PFSK-1 (cell line): ENCODE measurements at regions not wholly inside any gene's neighbourhood (a gene's known extent, or its start where the extent isn't known, plus 50 kb on each side); places are given as distances from the start of the nearest gene placed in this dataset.

Source experiments
- FOXP2 ChIP-seq: optimal IDR thresholded peaks from 2 replicates; pipeline ENCODE3; 2011; ENCODE audit warnings: borderline replicate concordance, control low read depth, inconsistent platforms; ENCODE audit not compliant: insufficient read depth; ENCODE audit errors: extremely low read length, extremely low read depth
- POLR2AphosphoS5 ChIP-seq: IDR thresholded peaks from 2 replicates; pipeline ENCODE4 v1.6.1; 2012; ENCODE audit warnings: low read depth, mild to moderate bottlenecking, control low read depth, low read length, moderate library complexity
- SIN3A ChIP-seq: IDR thresholded peaks from 2 replicates; pipeline ENCODE4 v1.6.1; 2012; ENCODE audit warnings: mild to moderate bottlenecking, low read length, moderate library complexity, borderline replicate concordance; ENCODE audit not compliant: insufficient read depth
- TAF1 ChIP-seq: IDR thresholded peaks from 2 replicates; pipeline ENCODE4 v1.6.1; 2012; ENCODE audit warnings: low read length, control low read depth, borderline replicate concordance; ENCODE audit not compliant: insufficient read depth
- TF ChIP-seq, protein P1 (sequence below), 2 experiments: IDR thresholded peaks; 2 replicates each; pipeline versions ENCODE4 v1.6.1 to v1.8.0; 2011 to 2012; ENCODE audit warnings: low read depth in 2 of 2, low read length in 2 of 2, control low read depth in 1 of 2, inconsistent platforms in 1 of 2, mild to moderate bottlenecking in 1 of 2, moderate library complexity in 1 of 2; ENCODE audit not compliant: insufficient read depth in 1 of 2

DNA sequence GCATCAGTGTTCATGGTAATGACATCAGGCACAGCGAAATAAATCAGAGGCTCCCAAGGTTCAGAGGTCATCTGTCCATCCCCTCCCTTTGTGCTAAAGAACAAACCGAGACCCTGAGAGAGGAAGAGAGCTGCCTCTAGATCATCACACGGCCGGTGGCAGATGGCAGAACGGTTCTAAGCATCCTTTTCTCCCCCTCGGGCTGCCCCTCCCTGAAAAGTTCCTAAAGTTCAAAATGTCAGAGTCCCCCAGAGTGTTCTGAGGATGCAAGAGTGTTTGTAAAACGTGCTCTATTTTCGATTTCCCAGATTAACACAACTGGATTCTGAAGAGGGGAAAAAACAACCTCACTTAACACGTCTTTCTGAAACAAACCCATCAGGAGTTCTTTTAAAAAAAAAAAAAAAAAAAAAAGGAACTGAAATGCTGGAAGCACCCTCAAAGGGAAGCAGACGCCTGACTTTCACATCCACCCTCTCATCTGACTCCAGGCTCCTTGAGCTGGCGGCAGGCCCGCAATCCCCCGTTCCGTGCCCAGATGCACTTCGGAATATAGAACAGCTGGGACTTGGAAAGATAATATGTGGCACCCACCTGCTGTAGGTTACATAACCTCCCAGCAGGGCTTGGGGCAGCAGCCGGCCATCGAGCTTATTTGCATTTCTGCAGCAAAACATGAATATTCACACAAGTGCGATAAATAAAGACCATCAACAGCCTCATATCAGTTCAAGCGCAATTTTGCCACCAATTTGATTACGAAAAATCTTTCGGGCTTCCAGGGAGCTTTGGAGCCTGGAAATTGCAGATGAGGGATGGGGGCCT lies 115.5 kb upstream of the SMURF2 start:
- TF ChIP-seq POLR2AphosphoS5 (no peak), TAF1 (no peak), SIN3A (no peak), FOXP2 (no peak)
- TF ChIP-seq, protein P1, sequence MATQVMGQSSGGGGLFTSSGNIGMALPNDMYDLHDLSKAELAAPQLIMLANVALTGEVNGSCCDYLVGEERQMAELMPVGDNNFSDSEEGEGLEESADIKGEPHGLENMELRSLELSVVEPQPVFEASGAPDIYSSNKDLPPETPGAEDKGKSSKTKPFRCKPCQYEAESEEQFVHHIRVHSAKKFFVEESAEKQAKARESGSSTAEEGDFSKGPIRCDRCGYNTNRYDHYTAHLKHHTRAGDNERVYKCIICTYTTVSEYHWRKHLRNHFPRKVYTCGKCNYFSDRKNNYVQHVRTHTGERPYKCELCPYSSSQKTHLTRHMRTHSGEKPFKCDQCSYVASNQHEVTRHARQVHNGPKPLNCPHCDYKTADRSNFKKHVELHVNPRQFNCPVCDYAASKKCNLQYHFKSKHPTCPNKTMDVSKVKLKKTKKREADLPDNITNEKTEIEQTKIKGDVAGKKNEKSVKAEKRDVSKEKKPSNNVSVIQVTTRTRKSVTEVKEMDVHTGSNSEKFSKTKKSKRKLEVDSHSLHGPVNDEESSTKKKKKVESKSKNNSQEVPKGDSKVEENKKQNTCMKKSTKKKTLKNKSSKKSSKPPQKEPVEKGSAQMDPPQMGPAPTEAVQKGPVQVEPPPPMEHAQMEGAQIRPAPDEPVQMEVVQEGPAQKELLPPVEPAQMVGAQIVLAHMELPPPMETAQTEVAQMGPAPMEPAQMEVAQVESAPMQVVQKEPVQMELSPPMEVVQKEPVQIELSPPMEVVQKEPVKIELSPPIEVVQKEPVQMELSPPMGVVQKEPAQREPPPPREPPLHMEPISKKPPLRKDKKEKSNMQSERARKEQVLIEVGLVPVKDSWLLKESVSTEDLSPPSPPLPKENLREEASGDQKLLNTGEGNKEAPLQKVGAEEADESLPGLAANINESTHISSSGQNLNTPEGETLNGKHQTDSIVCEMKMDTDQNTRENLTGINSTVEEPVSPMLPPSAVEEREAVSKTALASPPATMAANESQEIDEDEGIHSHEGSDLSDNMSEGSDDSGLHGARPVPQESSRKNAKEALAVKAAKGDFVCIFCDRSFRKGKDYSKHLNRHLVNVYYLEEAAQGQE (IDR thresholded peaks at IDR 0.05; ENCODE audit: insufficient read depth in 1 of 2, low read depth in 2 of 2, low read length in 2 of 2) = no peak

DNA sequence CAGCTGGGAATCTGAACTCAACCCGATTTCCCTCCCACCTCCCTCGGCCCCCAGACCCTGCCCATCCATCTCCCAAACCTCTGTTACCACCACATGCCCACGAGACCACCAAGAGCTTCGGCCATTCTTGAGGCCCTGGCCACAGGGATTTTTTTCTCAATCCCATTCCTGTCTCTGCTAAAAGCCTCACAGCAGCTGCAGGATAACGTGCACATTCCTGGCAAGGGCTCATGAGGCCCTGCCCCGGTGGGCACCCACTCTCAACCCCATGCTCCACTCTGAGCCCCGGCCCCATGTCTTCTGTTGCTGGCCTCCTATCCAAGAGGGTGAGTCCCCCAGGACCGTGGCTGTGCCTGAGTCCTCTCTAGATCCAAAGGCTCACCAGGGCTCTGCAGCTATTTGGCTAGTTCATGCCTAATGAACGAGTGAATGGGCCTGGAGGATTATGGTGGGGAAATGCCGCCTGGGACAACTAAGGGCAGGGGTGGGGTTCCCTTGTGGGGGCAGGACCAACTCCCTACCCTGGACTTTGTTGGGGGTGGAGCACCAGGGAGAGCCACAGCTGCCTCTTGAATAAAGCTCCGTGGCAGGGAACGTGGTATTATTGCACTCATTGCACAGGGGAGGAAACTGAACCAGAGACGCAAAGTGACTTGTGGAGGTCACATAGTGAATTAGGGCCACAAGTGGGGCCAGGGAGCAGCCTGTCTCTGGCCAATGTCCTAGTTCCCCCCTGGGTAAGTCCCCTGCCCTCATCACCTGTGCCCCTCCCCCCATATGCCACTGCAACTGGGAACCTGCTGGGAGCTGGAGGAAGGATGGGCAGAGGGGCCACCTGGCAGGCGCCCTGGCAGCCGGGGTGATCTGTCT lies 113.8 kb upstream of the SMURF2 start:
- TF ChIP-seq POLR2AphosphoS5 = no peak

DNA sequence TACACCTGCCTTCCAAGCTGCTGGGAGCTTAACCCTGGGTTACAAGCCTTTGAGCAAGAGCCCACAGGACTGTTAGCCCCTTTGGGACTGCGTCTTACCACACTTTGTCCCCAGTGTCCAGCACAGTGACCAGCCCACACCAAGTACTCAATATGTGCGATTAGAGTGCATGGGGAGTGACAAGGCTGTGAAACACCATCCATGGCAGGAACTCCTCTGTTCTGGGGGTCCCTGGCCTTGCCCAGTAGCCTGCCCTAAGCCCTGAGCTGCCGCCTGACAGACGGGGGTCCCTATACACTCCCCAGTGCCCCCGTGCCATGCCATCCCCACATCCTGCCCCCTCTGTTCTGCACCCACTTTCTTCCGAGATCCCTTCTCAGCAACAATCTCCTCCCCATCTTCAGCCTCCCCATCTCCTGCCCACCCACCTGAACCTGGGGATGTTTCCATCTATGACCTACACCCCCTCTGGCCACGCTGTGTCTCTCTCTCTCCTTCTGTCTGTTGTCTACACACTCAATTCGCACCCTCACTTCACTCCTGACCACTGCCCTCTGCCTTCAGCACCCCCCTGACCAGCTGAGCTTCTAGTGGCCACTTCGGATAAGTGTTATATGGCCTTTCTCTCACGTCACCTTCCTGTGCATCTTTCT lies 112.9 kb upstream of the SMURF2 start:
- TF ChIP-seq SIN3A (no peak), FOXP2 (no peak), POLR2AphosphoS5 (no peak), TAF1 (no peak)
- TF ChIP-seq, protein P1 (IDR thresholded peaks at IDR 0.05; ENCODE audit: insufficient read depth in 1 of 2, low read depth in 2 of 2, low read length in 2 of 2) = no peak

DNA sequence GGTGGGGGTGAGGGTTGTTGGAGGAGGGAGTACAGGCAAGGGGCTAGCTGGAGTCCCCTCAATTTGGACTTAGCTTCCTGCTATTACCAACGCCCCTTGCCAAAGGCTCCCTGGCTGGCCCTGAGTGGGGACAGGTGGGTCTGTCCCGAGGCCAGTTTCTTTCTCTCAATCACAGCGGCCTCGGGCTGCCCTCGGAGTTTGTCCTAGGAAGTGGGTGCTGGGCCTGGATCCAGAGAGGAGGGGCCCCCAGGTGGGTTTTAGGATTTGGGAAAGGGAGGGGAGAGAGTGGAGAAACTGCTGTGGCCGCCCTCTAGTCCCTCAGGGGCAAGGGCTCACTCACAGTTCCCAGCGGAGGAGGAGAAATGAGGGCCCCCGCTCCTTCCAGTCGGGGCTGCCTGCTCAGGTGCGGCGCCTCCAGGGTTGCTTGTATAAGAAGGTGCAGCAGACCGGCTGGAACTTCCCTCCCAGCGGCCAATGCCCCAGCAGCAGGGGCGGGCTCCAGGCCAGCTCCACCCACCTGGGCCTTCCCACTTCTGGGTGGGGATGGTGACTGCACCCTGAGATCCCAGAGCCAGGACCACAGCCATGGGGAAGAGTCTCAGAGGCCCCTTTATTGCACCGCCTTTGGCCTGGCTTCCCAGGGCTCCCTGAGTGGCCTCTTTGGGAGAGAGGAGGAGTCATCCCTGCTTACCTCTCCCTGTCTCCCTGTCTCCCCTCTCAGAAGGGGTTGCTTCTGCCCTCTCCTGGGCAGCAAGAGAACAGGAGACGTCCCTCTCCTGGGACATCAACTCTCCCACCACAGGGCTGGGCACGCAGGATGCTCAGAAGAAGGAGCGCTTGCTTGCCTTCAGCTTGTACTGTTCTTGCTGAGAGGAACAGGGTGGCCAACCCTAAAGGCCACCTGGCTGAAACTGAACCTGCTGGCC lies 112.0 kb upstream of the SMURF2 start:
- TF ChIP-seq TAF1 (no peak), FOXP2 (no peak), SIN3A (no peak), POLR2AphosphoS5 (no peak)

DNA sequence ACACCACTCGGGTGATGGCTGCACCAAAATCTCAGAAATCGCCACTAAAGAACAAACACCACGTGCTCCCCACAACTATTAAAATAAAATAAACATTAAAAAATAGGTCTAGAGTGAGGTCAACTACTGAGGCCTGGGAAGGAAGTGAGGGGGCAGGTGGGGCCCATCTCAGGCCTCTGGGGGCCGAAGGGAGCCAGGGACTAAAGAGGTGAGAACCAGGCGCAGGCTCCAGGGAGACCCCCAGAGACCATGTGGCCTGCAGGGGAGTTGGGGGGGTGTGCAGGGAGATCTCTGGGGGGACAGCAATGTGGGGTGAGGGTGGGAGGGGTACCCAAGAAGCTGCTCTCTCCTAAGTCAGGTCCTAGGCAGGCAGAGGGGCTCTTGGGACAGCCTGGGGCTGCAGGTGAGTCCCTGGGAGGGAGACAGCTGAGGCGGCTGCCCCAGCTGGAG lies 111.3 kb upstream of the SMURF2 start:
- TF ChIP-seq SIN3A (no peak), FOXP2 (no peak)
- TF ChIP-seq, protein P1 (IDR thresholded peaks at IDR 0.05; ENCODE audit: insufficient read depth in 1 of 2, low read depth in 2 of 2, low read length in 2 of 2) = no peak
